ENCODE measurements at regions not wholly inside any gene's neighbourhood (a gene's known extent, or its start where the extent isn't known, plus 50 kb on each side); places are given as distances from the start of the nearest gene placed in this dataset.

- Mint-ChIP-seq H3K4me1 (no peaks in the 10 kb centered on the region), H3K9me3 (peaks cover 0 to 7% (median 1%) of the 10 kb centered on the region in 3 donors), H3K36me3 (no peaks in the 10 kb centered on the region), H3K27ac (no peak overlapping the region), H3K27me3 (no peaks in the 10 kb centered on the region), H3K4me3 (no peak overlapping the region)
Observed at GRCh38 chrX:108811891-108812290, 75.5 kb upstream of the IRS4 start.

GRCh38 chrX:108795240-108795639 is 58.9 kb upstream of the IRS4 start:
- peaks cover 0 to 1% (median 0%) of the 10 kb centered on the region in 3 donors for H3K4me1 Mint-ChIP-seq
- H3K27ac Mint-ChIP-seq = no peak overlapping the region
- H3K27me3 Mint-ChIP-seq = no peaks in the 10 kb centered on the region
- peaks cover 0 to 14% (median 0%) of the 10 kb centered on the region in 3 donors for H3K9me3 Mint-ChIP-seq
- no peak overlapping the region for H3K4me3 Mint-ChIP-seq
- H3K36me3 Mint-ChIP-seq = no peaks in the 10 kb centered on the region

Data from IgD-negative memory B cell (primary cell).